GM12864 (cell line): ENCODE measurements at regions not wholly inside any gene's neighbourhood (a gene's known extent, or its start where the extent isn't known, plus 50 kb on each side); places are given as distances from the start of the nearest gene placed in this dataset.

Experiments used
- DNase-seq: peaks from one replicate; pipeline ENCODE4 v3.0.0-alpha.2; 2011; ENCODE audit warnings: low read depth
- H3K4me3 ChIP-seq: 2 replicates; pipeline ENCODE4 v1.5.1; 2011; ENCODE audit warnings: mild to moderate bottlenecking, low read depth, low read length, control low read depth
- CTCF ChIP-seq: IDR thresholded peaks from 2 replicates; pipeline ENCODE4 v1.5.1; 2011; ENCODE audit warnings: low read depth, mild to moderate bottlenecking, moderate library complexity, low read length, control low read depth, inconsistent platforms; ENCODE audit errors: missing control alignments

GRCh38 chr5:2677689-2678088 lies 73.8 kb downstream of the IRX2 start:
- no peak for DNase-seq
- TF ChIP-seq CTCF, result no peak
- no peak overlapping the region for H3K4me3 ChIP-seq

- no peak overlapping the region for H3K4me3 ChIP-seq
- no peak for DNase-seq
- no peak for TF ChIP-seq CTCF
Measured at GRCh38 chr5:2675548-2675947, 75.9 kb downstream of the IRX2 start.

- no peak for TF ChIP-seq CTCF
- no peak for DNase-seq
- no peak overlapping the region for H3K4me3 ChIP-seq
Measured at GRCh38 chr5:2674456-2674855, 77.0 kb downstream of the IRX2 start.

- no peak overlapping the region for H3K4me3 ChIP-seq
- DNase-seq, result no peak
- no peak for TF ChIP-seq CTCF
Measured at GRCh38 chr5:2670940-2671339, 80.5 kb downstream of the IRX2 start.

- DNase-seq, result no peak
- H3K4me3 ChIP-seq, result no peak overlapping the region
- no peak for TF ChIP-seq CTCF
Measured at GRCh38 chr5:2669913-2670312, 81.6 kb downstream of the IRX2 start.

GRCh38 chr5:2669259-2669658 lies 82.2 kb downstream of the IRX2 start:
- no peak overlapping the region for H3K4me3 ChIP-seq
- DNase-seq, result no peak
- no peak for TF ChIP-seq CTCF

GRCh38 chr5:2666081-2666480 lies 85.4 kb downstream of the IRX2 start:
- no peak for DNase-seq
- H3K4me3 ChIP-seq, result no peak overlapping the region
- TF ChIP-seq CTCF, result no peak
